ENCODE measurements at regions not wholly inside any gene's neighbourhood (a gene's known extent, or its start where the extent isn't known, plus 50 kb on each side); places are given as distances from the start of the nearest gene placed in this dataset.

GRCh38 chr18:78017869-78018268, 768.2 kb downstream of the GALR1 start:
- no peak for FAIRE-seq
- DNase-seq (ENCODE audit: insufficient read length, low spot score) = no peak

DNA sequence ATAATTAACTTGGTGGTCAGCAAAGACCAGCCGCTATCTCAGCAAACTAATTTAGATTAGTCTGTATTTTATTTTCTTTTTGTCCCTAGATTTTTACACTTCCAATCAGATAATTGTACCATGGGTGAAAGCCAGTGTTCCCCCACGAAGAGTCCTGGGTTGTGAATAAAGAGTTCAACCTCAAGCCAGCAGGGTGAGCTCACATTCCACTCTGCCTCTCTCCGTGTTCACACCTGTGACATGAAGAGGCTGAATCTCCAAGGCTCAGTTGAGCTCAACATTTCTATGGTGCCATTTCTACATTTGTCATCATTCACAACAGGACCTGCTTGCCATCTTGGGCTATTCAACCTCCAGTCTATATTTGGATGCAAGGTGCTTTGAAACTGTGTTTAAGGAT, 771.5 kb downstream of the GALR1 start:
- no peak for DNase-seq (ENCODE audit: insufficient read length, low spot score)
- no peak for FAIRE-seq

DNA sequence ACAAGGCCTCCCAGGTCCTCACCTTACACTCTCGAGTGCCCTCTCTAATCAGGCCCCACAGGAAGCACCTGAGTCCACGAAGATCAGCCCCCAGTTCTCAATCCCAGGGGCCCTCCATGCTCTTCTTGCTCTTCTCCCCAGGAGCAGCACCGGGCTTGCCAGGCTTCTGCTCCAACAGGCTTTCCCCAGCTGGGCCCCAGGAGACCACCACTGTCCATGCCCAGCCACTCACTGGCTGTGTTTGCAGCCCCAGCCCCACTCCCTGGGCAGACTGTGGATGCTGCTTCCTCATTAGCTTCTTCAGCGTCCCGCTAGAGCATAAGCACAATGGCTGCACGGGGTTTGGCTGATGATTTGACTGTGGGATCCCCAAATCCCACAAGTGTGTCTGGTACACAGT, 781.9 kb downstream of the GALR1 start:
- FAIRE-seq = no peak
- DNase-seq (ENCODE audit: insufficient read length, low spot score) = no peak

GRCh38 chr18:78031991-78032390, 782.3 kb downstream of the GALR1 start:
- DNase-seq (ENCODE audit: insufficient read length, low spot score) (no peak), FAIRE-seq (no peak)

- no peak for FAIRE-seq
Observed at GRCh38 chr18:78032574-78032973, 782.9 kb downstream of the GALR1 start.

DNA sequence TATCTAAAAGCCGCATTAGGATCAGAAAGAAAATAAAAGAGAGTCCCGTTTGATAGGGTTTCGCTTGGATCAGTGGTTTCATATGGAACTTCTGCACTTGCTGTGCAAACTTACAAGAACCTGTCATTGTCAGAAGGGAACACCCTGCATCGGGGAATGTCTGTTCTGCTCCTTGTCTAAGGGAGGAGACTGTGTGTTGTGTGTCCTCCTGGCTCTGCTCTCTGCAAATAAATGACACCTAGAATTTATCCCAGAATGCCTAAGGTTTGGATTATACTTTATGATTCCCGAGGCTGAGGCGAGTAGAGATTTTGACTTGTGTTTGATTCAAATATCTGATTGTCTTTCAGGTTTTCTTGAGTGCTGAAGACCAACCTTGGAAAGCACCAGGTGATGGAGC, 785.1 kb downstream of the GALR1 start:
- FAIRE-seq = no peak

More at GRCh38 chr18:78032574-78032973, 782.9 kb downstream of the GALR1 start:
- DNase-seq (ENCODE audit: insufficient read length, low spot score) = no peak

DNA sequence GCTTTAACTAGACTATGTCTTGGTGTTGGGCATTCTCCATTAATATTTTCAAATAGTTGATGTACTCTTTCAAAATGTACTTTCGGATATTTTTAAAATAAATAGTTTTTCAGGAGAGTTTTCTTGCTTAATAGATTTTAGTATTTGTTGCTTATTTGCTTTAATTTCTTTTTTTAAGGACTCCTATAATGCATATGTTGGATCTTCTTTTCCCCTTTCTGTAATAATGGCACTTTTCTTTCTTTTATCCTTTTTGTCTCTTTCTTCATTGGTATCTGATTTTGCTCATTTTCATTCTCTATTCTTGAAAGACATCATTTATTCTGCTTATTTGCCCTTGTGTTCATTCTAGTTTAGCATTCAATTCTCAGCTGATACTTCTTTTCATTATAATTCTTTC, 791.6 kb downstream of the GALR1 start:
- no peak for FAIRE-seq
- DNase-seq (ENCODE audit: insufficient read length, low spot score) = no peak

More for the DNA sequence above, 785.1 kb downstream of the GALR1 start:
- DNase-seq (ENCODE audit: insufficient read length, low spot score) = no peak

DNA sequence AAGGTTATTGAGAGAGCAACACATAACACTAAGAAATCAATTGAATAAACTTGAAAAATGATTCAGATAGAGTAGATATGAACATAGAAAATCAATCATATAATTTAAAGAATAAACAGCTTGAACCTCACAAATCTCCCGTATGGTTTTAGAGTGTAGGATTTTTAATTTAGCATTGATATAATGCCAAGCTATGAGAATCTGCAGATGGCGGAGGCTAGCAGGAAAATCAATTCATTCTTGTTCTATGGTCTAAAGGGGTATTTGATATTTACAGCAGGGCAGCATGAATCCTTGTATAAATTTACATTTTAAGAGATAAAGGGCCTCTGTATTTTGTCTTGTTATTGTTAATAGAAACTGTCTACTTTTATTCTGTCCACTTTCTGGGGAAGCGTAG, 797.0 kb downstream of the GALR1 start:
- no peak for DNase-seq (ENCODE audit: insufficient read length, low spot score)

DNA sequence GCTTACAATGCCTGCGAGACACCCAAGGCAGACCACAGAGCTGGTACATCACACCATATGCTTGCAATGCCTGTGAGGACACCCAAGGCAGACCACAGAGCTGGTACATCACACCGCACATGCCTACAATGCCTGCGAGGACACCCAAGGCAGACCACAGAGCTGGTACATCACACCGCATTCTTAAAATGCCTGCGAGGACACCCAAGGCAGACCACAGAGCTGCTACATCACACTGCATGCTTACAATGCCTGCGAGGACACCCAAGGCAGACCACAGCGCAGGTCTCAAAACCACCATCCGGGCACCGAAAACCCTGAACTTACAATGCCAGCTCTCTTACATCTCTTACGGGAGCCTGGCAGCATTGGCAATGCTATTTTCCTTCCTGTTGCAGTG, 799.6 kb downstream of the GALR1 start:
- DNase-seq (ENCODE audit: insufficient read length, low spot score) = no peak
- FAIRE-seq = no peak

More for the DNA sequence above, 797.0 kb downstream of the GALR1 start:
- FAIRE-seq = no peak

- FAIRE-seq (no peak), DNase-seq (ENCODE audit: insufficient read length, low spot score) (no peak)
Observed at GRCh38 chr18:78054801-78055200, 805.2 kb downstream of the GALR1 start.

DNA sequence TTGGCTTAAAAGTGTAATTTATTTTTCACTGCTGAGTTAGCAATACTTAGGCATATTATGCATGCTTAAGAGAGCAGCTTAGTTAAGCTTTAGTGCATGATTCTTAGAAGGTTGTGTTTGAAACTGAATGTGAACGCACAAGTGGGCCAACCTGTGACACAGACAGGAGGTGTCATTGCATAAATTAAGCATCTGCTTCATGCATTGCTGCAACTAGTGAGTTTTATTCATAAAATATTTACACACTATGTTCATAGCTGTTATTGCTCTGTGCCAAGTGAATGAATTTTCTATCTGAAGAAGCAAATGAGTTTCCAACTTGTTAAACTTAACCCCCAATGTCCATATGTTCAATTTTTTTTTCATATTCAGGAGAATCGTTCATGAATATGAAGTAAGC, 806.4 kb downstream of the GALR1 start:
- DNase-seq (ENCODE audit: insufficient read length, low spot score) (no peak), FAIRE-seq (no peak)

DNA sequence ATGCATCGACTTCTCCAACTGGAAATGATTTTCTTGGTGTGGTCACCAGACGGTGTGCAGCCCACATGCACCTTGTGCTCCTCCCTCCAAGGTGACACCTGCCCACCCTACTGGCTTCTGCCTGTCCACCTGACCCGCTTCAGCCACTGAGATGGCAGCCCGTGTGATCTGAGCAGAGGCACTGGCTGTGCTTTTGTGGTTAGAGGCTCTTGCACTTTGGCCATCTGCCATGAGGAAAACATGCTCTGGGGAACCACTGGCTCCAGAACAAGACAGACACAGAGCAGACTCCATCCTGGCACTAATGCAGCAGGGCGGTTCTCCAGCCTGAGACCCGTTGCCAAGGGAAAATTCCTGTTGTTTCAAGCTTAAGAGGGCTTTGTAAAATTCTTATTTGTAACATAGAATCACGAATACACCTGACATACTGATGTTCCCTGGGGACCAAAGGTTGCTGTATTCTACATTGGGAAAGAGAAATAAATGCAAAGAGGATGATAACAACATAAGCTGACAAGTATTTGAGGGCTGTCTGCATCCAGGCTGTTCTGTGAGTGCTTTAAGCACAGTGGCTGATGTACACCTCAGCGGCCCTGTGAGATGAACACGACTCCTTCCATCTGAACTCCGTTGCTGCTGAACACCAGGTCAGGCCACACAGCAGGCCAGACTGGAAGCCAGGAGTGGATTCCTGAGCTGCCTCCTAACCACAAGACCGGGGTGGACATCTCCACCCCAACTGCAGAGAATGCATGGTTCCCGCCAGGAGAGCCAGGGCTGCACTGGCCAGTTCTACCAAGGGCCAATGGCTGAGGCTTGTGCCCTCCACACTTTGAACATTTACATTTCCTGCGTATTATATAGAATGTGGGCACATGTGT, 820.4 kb downstream of the GALR1 start:
- FAIRE-seq = no peak
- DNase-seq (ENCODE audit: insufficient read length, low spot score) = no peak

DNA sequence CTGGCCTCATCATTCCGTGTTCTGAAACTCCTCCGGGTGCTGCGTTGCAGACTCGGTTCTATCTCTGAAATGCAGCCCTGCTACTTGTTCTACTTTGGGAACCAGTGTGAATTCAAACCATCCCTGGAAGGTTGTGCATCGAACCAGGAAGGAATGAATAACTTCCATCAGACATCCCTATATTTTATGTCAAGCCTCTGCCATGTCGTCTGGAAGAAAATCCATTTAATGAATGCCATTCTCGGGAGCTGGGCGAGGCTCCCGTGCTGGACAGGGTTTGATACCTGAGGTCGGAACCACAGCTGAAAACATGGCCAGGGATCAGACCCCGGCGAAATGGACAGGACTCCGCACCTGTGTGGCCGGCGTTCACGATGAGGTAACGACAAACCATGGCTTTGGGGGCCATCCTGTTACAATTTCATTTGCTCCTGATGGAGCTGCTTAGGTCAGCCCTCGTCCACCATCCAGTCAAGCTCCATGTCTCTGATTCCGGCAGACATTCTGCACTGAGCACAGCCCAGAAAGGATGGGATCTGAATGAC, 821.6 kb downstream of the GALR1 start:
- FAIRE-seq = no peak
- no peak for DNase-seq (ENCODE audit: insufficient read length, low spot score)

DNA sequence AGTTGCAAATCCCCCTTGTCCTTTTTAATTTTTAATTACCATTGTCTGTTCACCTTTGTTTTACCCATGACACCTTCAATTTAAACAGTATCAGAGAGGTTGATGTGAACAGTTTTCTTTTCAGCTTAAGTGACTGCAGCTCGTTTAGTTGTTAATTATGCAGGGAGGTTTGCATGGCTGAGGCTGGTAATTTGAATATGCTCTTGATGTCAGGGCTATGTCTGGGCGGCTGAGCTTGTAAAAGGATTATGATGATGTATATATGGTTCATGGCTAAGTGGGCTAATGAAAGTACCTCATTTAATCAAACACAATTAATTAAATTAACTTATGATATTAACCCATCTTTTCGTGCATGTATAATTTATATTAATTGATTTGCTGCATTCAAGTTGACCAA, 822.1 kb downstream of the GALR1 start:
- FAIRE-seq (no peak), DNase-seq (ENCODE audit: insufficient read length, low spot score) (no peak)

- no peak for DNase-seq (ENCODE audit: insufficient read length, low spot score)
- no peak for FAIRE-seq
Observed at GRCh38 chr18:78072375-78072774, 822.7 kb downstream of the GALR1 start.

DNA sequence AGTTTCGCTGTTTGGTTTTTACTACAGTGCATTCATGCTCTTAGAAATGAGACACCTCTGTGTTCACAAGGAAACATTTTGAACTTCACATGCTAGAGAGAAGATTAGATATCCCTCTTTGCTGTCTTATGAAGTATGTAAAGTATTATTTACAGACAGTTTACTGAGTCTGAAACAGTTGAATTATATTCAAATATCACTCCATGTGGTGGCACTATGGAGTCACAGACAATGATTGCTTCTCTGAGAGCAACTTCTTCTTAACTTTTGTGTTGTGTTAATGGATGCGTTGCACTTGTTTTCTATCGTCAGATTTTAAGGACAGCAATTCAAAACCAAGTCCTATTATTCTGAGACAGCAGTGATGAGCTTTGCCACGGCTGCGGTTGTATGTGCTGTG, 823.6 kb downstream of the GALR1 start:
- DNase-seq (ENCODE audit: insufficient read length, low spot score) (no peak), FAIRE-seq (no peak)

- DNase-seq (ENCODE audit: insufficient read length, low spot score) (no peak), FAIRE-seq (no peak)
Observed at GRCh38 chr18:78074400-78075020, 824.9 kb downstream of the GALR1 start.

- FAIRE-seq = no peak
- DNase-seq (ENCODE audit: insufficient read length, low spot score) = no peak
Observed at GRCh38 chr18:78080081-78080480, 830.4 kb downstream of the GALR1 start.

DNA sequence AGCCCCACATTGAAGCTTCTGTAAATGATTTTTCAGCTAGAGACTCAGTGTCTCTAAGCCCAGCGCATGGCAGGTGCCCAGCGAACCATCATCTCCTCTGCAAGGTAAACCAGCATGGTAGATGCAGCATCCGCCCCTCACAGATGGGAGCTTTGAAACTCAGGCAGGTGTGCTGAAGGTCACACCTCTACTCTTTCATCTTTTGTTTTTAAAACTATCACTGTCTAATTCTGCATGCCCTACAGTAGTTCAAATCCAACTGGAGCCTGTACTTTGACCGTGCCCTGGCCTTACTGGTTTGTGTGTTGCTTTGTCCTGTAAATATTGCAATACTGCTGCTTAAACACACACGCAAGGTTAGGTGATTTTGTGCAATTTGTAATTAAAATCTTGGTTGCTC, 831.1 kb downstream of the GALR1 start:
- no peak for FAIRE-seq
- DNase-seq (ENCODE audit: insufficient read length, low spot score) = no peak

GRCh38 chr18:78082816-78083215, 833.2 kb downstream of the GALR1 start:
- no peak for FAIRE-seq

GRCh38 chr18:78085241-78086185, 835.9 kb downstream of the GALR1 start:
- DNase-seq (ENCODE audit: insufficient read length, low spot score) = no peak
- FAIRE-seq = no peak

More at GRCh38 chr18:78082816-78083215, 833.2 kb downstream of the GALR1 start:
- DNase-seq (ENCODE audit: insufficient read length, low spot score) = no peak
